ENCODE measurements at regions not wholly inside any gene's neighbourhood (a gene's known extent, or its start where the extent isn't known, plus 50 kb on each side); places are given as distances from the start of the nearest gene placed in this dataset.

DNA sequence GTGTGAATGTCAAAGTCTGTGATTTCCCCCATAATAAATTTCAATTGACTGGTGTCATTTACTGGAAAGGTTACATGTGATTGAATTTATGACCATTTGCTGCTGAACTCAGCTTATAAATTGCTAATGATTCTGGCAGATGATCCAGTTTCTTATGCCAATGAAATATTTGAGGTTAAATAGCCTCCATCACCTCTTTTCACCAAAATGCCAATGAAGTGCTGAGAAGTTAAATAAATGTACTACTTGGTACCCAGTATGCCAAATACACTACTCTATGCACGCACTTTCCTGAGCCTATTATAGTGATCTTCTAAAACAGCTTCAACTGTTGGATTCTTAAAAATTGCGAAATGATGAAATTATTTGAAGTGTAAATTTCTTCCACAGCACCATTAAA lies 741.4 kb downstream of the PLA2G4A start (continued):
- TF ChIP-seq, protein P1, sequence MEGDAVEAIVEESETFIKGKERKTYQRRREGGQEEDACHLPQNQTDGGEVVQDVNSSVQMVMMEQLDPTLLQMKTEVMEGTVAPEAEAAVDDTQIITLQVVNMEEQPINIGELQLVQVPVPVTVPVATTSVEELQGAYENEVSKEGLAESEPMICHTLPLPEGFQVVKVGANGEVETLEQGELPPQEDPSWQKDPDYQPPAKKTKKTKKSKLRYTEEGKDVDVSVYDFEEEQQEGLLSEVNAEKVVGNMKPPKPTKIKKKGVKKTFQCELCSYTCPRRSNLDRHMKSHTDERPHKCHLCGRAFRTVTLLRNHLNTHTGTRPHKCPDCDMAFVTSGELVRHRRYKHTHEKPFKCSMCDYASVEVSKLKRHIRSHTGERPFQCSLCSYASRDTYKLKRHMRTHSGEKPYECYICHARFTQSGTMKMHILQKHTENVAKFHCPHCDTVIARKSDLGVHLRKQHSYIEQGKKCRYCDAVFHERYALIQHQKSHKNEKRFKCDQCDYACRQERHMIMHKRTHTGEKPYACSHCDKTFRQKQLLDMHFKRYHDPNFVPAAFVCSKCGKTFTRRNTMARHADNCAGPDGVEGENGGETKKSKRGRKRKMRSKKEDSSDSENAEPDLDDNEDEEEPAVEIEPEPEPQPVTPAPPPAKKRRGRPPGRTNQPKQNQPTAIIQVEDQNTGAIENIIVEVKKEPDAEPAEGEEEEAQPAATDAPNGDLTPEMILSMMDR (conservative IDR thresholded peaks at IDR 0.05; ENCODE audit: low read depth in 2 of 2) = no peak
- TF ChIP-seq, protein P2, sequence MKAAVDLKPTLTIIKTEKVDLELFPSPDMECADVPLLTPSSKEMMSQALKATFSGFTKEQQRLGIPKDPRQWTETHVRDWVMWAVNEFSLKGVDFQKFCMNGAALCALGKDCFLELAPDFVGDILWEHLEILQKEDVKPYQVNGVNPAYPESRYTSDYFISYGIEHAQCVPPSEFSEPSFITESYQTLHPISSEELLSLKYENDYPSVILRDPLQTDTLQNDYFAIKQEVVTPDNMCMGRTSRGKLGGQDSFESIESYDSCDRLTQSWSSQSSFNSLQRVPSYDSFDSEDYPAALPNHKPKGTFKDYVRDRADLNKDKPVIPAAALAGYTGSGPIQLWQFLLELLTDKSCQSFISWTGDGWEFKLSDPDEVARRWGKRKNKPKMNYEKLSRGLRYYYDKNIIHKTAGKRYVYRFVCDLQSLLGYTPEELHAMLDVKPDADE (IDR thresholded peaks at IDR 0.05) = no peak
- TF ChIP-seq POLR2AphosphoS5 (IDR thresholded peaks at IDR 0.05; ENCODE audit: low read depth) (no peak), REST (IDR thresholded peaks at IDR 0.05; ENCODE audit: unreplicated experiment) (no peak)

DNA sequence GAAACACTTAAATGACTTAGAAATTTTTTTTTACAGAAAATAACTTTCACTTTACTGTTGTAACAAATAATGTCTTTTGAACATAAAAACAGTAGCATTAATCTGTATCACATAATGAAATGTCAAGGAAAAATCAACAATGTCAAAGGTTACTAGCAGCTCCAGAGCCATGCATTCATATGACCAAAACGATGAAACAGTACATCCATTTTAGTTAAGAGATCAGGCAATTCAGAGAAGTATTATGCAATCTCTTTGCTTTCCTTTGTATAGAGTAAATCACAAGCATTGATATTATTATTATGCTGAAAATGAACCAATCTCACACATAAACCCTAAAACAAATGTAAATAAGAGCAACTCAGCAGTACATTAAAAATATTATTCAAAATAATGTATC lies 748.9 kb downstream of the PLA2G4A start:
- DNase-seq (ENCODE audit: low spot score) (no peak), ATAC-seq (no peak)
- Mint-ChIP-seq H3K4me3 (no peak overlapping the region), H3K27ac (no peak overlapping the region; the same call in 1 of the 2 replicates), H3K9me3 (no peaks in the 10 kb centered on the region), H3K27me3 (ENCODE audit: insufficient read depth, low read depth, poor library complexity) (no peaks in the 10 kb centered on the region), H3K4me1 (no peaks in the 10 kb centered on the region), H3K36me3 (ENCODE audit: low read depth) (no peaks in the 10 kb centered on the region)
- Histone ChIP-seq H3K4me2 (no peak overlapping the region), H3K4me1 (ENCODE audit: insufficient read depth) (no peaks in the 10 kb centered on the region), H3K27ac (ENCODE audit: low read depth) (no peak overlapping the region), H3K27me3 (ENCODE audit: insufficient read depth) (no peaks in the 10 kb centered on the region), H3K36me3 (ENCODE audit: insufficient read depth) (no peaks in the 10 kb centered on the region), H3F3A (replicated peaks; ENCODE audit: low read depth) (no peaks in the 10 kb centered on the region), H3K79me2 (replicated peaks; ENCODE audit: insufficient read depth) (no peaks in the 10 kb centered on the region), H3K9me2 (ENCODE audit: insufficient read depth) (no peaks in the 10 kb centered on the region), H2AFZ (no peak overlapping the region), H3K4me3 (no peak overlapping the region), H4K20me1 (replicated peaks; ENCODE audit: insufficient read depth) (no peaks in the 10 kb centered on the region)
- TF ChIP-seq EZH2phosphoT487 (IDR thresholded peaks at IDR 0.05; ENCODE audit: unreplicated experiment) (no peak), CREB1 (CRISPR knock-in tag; IDR thresholded peaks at IDR 0.05; ENCODE audit: low read depth) (no peak), EZH2 (IDR thresholded peaks at IDR 0.05; ENCODE audit: low read depth, unreplicated experiment) (no peak), ZNF462 (CRISPR knock-in tag; IDR thresholded peaks at IDR 0.05) (no peak)
- TF ChIP-seq, protein P1 (conservative IDR thresholded peaks at IDR 0.05; ENCODE audit: low read depth in 2 of 2) = no peak
- TF ChIP-seq, protein P2 (IDR thresholded peaks at IDR 0.05) = no peak

Data from GM23338 (cell line).